SK-N-SH treated with all-trans-retinoic acid at 6 μM for 48 hours (cell line): ENCODE measurements at regions not wholly inside any gene's neighbourhood (a gene's known extent, or its start where the extent isn't known, plus 50 kb on each side); places are given as distances from the start of the nearest gene placed in this dataset.

ENCODE experiments used
- GLIS3 ChIP-seq: fragments of 250-450 bp; sonication (Bioruptor Pico); IDR thresholded peaks from 2 replicates; pipeline ENCODE4 v1.5.0; 2020; ENCODE audit warnings: mild to moderate bottlenecking, moderate library complexity
- ISL1 ChIP-seq: fragments of 250-450 bp; sonication (Bioruptor Pico); IDR thresholded peaks from 2 replicates; pipeline ENCODE4 v2.1.2; 2022; ENCODE audit warnings: mild to moderate bottlenecking, moderate library complexity
- OSR1 ChIP-seq: fragments of 250-450 bp; sonication (Bioruptor Pico); IDR thresholded peaks from 2 replicates; pipeline ENCODE4 v1.8.0; 2022; ENCODE audit warnings: moderate library complexity, mild to moderate bottlenecking, inconsistent platforms
- RARB ChIP-seq: fragments of 250-450 bp; sonication (Bioruptor Pico); IDR thresholded peaks from 2 replicates; pipeline ENCODE4 v1.8.0; 2021; ENCODE audit warnings: mild to moderate bottlenecking, moderate library complexity
- TF ChIP-seq, protein P1 (sequence below): fragments of 250-450 bp; sonication (Bioruptor Pico); IDR thresholded peaks from 2 replicates; pipeline ENCODE4 v1.8.0; 2021; ENCODE audit warnings: low read depth, mild to moderate bottlenecking, moderate library complexity, borderline replicate concordance
- TF ChIP-seq, protein P2 (sequence below): fragments of 250-450 bp; sonication (Bioruptor Pico); IDR thresholded peaks from 2 replicates; pipeline ENCODE4 v1.8.0; 2020; ENCODE audit warnings: mild to moderate bottlenecking, moderate library complexity, borderline replicate concordance

DNA sequence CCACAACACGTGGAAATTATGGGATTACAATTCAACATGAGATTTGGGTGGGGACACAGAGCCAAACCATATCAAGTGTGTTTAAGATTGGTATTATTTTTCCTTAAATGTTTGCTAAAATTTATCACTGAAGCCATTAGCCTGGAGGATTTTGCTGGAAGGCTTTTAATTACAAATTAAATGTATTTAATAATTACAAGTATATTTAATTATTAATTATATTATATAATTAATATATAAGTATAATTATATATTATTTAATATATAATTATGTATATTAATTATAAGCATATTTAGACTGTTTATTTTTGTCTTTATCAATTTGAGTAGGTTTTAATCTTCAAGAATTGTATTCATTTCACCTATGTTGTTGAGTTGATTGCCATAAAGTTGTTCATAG, 427.4 kb upstream of the FLRT2 start:
- TF ChIP-seq ISL1 (CRISPR knock-in tag), result no peak
- no peak for TF ChIP-seq RARB
- TF ChIP-seq, protein P1, sequence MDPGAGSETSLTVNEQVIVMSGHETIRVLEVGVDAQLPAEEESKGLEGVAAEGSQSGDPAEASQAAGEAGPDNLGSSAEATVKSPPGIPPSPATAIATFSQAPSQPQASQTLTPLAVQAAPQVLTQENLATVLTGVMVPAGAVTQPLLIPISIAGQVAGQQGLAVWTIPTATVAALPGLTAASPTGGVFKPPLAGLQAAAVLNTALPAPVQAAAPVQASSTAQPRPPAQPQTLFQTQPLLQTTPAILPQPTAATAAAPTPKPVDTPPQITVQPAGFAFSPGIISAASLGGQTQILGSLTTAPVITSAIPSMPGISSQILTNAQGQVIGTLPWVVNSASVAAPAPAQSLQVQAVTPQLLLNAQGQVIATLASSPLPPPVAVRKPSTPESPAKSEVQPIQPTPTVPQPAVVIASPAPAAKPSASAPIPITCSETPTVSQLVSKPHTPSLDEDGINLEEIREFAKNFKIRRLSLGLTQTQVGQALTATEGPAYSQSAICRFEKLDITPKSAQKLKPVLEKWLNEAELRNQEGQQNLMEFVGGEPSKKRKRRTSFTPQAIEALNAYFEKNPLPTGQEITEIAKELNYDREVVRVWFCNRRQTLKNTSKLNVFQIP (CRISPR knock-in tag), result no peak
- no peak for TF ChIP-seq OSR1 (CRISPR knock-in tag)
- TF ChIP-seq, protein P2, sequence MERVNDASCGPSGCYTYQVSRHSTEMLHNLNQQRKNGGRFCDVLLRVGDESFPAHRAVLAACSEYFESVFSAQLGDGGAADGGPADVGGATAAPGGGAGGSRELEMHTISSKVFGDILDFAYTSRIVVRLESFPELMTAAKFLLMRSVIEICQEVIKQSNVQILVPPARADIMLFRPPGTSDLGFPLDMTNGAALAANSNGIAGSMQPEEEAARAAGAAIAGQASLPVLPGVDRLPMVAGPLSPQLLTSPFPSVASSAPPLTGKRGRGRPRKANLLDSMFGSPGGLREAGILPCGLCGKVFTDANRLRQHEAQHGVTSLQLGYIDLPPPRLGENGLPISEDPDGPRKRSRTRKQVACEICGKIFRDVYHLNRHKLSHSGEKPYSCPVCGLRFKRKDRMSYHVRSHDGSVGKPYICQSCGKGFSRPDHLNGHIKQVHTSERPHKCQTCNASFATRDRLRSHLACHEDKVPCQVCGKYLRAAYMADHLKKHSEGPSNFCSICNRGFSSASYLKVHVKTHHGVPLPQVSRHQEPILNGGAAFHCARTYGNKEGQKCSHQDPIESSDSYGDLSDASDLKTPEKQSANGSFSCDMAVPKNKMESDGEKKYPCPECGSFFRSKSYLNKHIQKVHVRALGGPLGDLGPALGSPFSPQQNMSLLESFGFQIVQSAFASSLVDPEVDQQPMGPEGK, result no peak
- TF ChIP-seq GLIS3 (CRISPR knock-in tag), result no peak
